HG03139 (cell line): ENCODE measurements at regions not wholly inside any gene's neighbourhood (a gene's known extent, or its start where the extent isn't known, plus 50 kb on each side); places are given as distances from the start of the nearest gene placed in this dataset.
"Not testable (repeated sequence)": the region's sequence is repeated elsewhere in the genome, so short reads cannot be mapped to it uniquely, and the experiment has no call there.

ENCODE experiments used
- ATAC-seq: cut with Tn5 transposase; IDR thresholded peaks from one replicate; pipeline ENCODE4 v1.9.1; 2021; ENCODE audit not compliant: unreplicated experiment

DNA sequence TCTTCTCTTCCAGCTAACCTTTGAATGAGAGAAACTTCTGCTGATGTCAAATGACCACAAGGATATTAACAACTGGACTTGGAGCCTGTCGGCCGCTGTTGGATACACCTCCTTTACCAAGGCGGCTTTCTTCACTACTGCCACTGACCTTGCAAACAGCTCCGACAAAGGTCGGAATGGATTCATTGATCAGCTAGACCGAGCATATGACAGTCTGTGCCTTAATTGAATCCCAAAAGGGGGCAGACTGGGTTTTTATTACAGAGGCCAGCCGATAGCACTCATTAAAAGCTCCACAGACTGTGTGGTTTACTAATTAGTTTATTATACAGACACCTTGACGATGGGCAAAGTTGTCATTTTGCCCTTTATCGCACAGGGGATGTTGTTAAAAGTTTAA is 394.5 kb downstream of the RERGL start:
- no peak for ATAC-seq

DNA sequence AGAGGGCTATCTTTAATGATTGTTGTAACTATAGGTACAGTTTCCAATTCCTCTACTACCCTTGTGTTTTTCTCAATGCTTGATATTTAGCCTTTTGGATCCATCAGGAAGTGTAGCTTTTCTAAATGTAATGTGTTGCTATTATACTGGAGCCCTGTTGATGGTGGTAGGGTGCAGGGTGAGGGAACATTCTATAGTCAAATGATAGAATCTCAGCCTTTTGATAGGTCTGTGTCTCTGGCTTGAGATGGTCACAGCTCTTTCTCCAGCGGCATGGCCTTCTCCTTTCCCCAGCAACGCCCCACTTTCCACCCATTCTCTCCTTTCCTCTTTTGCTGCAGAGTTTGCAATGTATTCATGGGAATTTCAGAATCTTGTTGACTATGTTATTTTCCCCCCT is 398.6 kb downstream of the RERGL start:
- no peak for ATAC-seq

DNA sequence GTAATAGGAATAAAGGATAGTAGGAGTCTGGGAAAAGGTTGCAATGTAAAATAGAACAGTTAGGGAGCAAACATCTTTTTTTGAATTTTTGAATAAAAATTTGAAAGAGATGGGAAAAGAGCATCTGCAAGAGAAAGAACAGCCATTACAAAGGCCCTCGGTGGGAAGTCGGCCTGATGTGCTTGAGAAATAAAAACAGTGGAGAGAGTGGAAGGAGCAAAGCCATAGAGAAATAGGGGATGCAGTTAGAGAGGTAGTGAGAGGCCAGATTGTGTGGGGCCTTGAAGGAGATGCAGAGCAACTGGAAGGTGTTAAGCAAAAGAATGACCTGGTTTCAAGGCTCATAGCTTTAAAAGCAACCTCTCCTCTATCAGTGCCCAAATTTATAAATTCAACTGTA is 409.8 kb downstream of the RERGL start:
- no peak for ATAC-seq

DNA sequence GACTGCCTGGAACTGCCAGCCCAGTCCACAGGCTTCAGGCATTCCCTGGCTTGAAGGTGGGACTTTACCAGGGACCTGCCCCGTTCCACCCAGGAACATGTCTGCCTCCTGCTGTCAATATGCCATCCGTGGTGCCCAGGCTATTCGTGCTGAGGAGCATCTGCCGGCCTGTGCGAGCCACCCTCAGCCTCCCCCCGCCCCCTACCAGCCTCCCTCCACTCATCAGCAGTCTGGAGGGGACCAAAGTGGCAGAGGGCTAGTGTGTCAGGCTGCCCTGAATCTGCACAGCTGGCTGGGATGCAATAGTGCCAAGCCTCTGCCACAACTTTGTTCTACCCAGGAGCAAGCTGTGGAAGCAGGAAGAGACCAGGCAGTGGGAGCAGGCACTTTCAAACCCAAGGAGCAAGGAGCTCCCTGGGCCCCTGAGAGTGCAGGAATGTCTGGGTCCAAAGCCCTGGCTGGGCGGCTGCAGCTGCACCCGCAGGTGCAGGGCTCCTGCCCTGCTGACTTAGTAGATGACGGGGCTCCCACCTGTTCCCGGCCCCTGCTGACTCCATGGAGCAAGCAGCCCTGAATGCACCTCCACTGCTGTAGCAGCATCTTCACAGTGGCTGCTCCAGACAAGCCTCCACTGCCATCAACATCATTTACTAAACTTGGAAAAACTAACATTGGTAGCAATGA is 423.2 kb downstream of the RERGL start:
- ATAC-seq = no peak

DNA sequence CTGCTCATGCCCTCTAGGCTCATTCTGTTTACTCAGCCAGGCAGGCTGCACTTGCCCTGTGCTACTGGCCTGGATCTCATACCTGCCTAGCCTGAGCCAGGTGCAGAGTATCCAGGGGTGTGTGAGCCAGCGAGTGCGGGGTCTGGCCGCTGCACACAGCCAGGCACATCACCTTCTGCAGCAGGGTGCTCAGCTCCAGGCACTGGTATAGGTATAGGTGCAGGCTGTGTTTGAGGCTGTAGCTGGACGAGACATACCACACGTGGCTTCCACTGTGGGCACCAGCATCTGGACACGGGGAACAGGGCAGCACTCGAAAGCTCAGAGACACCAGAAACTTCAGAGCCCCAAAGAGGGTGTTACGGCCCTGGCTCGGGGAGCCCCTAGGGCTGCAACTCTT is 424.2 kb downstream of the RERGL start:
- no peak for ATAC-seq

DNA sequence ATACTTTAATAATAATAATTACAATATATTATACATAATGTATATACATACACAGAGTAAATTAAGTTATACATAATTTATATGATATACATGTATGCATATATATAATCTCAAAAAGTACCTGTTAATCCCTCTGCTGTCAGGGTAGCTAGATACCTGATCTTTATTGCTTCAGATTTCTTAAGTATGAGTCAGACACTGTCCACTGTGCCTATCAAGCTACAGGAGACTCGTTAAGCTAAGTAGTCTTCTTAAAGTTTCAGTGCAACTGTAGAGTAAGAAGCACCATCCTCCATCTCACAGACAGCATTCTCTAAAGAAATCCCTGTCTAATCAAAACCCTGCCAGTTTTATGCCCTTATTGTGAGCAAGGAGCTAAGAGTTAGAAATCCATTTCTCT is 428.7 kb downstream of the RERGL start:
- ATAC-seq = no peak

DNA sequence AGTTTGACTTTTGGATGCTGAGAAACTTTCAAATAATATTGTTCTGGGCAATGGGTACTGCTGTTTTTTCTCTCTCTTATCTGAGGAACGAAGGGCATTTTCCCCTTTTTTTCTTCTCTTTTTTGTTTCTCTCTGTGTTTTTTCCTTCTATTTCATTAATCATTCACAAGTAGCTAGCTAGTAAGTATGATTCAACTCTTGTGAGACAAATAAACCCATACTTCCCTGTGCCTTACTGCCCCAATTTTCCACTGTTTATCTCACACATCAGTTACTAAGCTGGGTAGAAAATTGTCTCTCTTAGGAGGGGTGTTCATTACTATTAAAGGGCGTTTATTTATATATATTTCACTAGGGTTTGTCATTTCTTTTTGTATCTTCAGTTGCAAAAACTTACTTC is 437.6 kb downstream of the RERGL start:
- no peak for ATAC-seq

DNA sequence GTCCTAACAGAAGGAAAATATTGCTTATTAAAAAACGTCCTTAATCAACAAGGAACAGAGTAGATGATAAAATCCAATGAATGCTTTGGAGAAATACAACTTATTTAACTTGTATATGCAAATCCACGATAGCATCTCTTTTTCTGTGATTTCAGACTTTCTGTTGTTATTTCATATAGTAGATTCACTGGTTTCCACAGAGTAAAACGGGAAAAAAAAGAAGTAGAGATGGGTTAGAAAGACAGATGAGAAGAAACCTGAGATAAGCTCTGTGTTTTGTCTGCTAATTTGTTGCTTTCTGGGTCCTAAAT is 447.7 kb downstream of the RERGL start:
- ATAC-seq = no peak

DNA sequence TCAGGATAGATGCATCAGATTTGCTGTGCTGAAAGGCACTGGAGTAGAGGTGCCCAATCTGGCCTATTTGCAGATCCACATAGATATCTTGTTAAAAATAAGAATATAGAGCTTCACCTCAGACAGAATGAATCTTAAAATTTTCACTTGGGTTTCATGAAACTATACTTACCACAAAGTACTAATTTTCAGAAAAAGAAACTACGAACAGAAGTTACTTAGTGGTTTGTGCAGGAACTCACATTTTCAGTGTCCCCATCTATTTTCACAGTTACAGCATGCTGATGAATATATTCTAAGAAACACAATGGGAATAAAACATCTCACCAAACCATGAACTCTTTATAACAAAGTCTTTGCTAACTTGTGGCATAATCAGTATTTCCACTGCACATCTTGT is 449.4 kb downstream of the RERGL start:
- ATAC-seq = no peak

DNA sequence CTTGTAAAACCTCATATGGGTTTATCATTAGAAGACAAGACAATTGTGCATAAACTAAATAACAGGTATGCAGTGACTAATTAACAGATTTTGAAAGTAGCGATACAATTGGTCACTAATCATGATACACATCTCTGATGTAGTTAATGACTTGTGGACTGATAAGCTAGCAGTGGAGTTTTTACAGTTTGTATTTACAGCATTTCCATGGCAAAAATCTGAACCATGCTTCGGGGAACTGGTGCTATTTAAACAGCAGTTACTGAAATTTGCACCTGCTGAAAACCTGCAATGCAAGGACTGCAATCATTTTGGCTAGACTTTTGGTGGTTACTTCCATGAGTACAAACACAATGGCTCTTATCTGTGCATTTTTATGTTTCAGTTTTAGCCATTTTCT is 471.2 kb downstream of the RERGL start:
- ATAC-seq = no peak

DNA sequence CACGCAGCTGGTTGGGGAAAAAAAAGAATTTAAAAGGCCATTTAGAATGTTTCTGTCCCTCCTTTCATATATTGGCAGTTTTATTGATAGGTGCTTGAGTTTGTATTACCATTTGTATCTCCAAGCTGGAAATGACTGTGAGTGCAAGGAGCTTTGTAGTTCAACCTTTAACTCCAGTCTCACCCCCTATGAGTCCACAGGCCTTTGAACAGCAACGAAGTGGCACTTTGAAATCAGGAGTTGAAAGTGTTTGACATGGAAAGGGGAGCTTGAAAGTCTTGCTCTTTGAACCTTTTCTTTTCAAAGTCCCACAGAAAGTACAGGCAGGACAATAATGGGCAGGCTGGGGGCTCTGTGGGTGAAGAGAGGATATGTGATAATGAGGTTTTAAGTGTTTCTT is 480.3 kb downstream of the RERGL start:
- no peak for ATAC-seq

DNA sequence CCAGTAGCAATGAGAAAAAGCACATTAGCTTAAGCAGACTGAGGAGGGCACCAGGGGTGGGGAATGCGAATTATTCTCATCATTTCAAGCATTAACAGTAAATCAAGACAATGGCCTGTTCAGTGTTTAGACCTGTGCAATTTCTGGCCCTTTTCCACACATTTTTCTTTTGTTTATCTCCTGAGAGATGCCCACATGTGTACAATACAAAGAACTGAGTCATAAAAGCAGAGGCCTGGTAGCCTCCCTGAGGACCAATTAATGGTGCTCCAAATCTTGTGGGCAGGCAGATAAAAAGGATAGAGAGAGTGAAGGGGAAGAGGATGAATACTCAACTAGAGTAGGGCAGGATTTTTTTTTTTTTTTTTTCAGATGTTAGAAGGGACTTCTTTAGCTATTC is 480.8 kb downstream of the RERGL start:
- ATAC-seq = no peak

DNA sequence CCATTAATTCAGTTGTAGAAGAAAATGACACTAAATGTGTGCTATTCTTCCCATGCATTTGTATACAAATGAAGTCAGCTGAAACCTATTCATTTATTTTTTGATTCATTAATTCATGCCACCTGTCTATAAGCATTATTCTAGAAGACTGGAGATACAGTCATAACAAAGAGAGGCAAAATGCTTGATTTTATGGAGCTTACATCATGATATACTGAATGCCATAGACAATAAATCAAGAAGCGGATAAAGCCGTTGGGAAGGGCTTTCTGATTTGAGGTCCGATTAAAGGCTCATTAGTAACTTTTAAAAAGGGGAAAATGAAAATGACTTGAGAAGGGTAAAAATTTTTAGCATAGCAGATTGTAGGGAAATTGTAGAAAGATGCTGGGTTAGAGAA is 494.9 kb downstream of the RERGL start:
- no peak for ATAC-seq

DNA sequence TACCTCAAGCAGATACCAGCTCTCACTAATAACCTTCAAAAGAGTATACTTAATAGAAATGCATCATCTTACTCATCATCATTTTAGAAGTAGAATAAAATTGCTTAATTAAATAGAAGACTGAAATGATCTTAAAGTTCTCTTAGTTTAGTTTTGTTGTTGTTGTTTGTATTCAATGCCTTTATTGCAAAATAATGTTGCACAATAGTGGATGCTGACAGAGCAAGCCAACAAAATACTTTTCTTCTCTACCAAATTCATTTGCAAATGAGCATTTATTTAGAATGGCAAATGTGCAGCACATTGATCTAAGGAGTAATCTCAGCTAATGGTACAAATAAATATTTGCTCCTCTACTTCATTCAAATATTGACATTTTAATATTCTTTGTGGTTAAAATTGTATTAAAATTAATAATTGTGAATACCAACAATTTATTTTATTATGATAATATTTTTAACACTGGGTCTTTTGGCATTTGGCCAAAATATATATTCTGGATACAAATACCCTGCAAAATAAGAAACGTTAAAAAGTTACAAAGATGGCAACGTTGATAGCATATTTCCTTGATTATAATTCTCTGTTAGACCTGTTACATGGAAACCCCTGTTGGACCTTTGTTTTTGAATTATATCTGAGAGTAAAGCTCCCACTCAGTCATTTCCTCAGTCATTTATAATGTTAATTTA is 496.1 kb downstream of the RERGL start:
- ATAC-seq = no peak

DNA sequence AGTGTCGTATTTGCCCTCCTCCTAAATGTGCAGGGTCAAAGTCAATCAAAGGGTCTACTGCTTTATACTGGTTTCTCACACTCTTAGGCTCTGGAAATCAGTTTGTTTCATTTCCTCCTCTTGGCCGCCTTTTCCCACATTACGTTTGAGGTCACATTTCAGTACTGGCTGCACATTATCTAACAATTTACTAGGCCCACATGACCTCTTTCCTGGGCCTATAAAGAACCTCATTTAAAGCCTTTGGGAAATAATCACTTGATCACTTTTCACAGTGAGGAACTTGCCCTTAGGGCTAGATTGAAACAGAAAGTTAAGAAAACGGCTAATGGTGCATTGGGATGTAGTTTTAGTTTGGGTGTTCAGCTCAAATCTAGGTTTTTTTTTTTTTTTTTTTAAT is 497.5 kb downstream of the RERGL start:
- ATAC-seq = no peak

DNA sequence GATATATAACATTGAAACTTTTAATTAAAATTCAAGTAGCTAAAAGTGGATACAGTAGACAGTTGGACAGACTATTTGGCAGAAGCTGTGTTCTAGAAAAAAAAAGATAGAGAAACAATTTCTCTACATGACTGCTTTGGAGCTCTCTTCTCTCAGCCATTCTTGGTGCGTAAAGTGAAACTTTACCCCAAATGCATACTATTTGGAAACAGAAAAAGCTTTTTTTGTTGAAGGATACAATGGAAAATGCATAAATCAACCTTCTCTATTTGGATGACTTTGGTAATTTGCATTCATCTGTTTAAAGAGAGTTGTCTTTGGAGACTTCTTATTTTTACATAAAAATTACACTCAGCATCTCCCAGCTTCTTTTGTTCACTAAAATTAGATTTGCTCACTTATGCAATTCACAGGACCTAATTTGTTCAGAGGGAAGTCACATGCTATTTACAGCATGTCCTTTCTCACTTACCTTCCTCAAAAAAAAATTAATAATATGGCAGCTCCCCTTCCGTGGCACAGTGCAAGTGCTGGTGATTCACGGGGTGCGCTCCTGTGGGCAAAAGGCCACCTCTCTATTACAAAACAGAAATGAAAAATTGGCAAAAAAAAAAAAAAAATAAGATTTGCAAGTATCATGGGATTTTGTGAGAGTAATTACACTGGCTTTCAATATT is 498.9 kb downstream of the RERGL start:
- no peak for ATAC-seq

DNA sequence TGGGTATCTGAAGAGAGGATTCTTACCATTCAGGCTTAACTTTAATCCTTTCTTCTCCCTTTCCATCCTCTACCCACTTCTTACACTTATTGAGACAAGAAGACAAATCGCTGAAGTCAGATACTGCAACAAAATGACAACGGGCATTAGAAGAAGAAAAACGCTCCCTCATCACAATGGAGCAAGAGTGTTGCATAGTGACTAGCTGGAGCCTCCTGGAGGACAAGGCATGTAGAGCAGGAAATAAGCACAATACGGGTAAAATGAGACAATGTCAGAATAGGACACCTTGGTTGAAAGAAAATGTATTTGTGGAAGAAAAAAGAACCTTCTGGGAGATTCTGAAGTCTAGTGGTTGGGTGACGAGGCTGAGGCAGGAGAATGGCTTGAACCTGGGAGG is 501.0 kb downstream of the RERGL start:
- ATAC-seq = no peak

DNA sequence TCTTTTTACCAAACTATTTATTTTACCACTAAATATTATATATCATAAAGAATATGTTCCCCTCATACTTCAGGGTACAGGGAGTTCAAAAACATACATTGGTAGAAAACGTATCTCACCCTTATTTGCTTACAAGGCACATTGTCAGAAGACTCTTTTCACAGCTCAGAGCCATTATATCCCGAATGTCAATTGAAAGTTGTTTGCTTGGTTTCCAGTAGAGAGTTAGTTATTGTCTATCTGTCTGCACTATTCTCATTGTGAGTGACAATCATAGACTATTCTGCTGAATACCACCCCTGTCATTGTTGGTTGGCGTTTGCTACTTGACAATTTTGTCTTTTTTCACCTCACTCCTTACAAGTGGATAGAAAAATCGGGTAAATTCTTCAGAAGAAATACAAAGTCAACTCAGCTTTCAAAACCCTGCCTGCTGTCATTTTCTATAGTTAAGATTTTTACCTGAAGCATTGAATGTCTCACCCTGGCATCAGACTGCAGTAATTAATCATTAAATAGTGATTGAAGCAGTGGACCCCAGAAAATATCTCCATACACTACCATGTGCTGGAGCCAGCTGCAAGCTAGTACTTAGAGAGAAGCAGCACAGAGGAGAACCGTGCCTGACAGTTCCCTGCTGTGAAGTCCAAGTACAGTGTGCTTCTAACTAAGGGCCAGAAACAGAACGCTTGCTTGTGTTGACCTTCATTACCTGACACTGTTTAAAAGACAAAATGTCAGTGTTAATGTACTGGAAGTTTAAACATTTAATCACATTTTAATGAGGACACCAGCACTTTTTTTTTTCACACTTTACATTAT is 510.6 kb downstream of the RERGL start:
- ATAC-seq = no peak

DNA sequence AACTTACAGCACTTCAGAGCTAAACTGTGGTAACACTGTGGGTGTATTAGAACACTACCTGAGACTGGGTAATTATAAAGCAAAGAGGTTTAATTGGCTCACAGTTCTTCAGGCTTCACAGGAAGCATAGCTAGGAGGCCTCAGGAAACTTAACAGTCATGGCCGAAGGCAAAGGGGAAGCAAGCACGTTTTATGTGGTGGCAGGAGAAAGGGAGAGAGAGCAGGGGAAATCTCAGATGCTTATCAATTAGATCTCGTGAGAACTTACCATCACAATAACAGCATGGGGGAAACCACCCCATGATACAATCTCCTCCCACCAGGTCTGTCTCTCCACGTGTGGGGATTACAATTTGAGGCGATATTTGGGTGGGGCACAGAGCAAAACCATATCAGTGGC is 512.6 kb downstream of the RERGL start:
- ATAC-seq = no peak

DNA sequence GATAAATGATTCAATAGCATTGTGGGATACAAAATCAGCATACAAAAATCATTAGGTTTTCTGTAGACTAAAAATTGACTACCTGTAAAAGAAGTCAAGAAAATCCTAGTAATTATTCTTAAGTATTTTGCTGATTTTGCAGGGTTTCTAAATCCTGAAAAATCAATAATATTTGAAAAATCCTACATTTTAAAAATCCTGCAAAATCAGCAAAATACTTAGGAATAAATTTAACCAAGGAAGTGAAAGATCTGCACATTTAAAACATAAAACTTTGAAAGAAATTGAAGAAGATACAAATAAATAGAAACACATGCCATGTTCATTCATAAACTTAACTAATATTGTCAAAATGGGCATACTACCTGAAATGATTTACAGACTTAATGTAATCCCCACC is 517.7 kb downstream of the RERGL start:
- no peak for ATAC-seq

DNA sequence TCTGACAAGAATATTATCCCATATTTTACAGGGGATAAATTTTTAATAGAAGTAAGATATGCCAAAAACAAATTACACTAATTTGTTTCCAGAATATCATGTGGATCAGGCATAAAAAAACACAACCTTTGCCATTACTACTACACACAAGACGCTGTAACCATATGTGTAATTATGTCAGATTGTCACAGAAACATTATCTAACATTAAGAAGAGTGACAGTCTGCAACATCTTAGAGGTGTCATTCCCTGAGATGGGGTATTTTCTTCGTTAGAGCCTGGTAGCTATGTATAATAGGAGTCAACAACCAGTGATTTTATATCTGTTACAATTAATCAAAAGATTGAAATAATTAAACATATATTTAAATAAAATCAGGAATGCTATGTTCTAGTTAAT is 518.9 kb downstream of the RERGL start:
- ATAC-seq = no peak

DNA sequence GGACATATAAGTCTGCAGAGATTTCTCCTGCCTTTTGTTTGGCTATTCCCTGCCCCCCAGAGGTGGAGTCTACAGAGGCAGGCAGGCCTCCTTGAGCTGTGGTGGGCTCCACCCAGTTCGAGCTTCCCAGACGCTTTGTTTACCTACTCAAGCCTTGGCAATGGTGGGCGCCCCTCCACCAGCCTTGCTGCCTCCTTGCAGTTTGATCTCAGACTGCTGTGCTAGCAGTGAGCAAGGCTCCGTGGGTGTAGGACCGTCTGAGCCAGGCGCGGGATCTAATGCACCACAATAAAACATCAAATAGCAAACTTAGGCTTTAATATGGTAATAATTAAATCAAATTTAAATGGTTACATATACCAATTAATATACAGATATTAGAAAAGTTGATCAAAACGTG is 525.4 kb downstream of the RERGL start:
- ATAC-seq = not testable (repeated sequence)
